ENCODE measurements at regions not wholly inside any gene's neighbourhood (a gene's known extent, or its start where the extent isn't known, plus 50 kb on each side); places are given as distances from the start of the nearest gene placed in this dataset.

- no peak for TF ChIP-seq CTCF (IDR thresholded peaks at IDR 0.05; ENCODE audit: insufficient read depth, low read depth, low read length)
- TF ChIP-seq EZH2 (IDR thresholded peaks at IDR 0.05; ENCODE audit: insufficient read depth, low read length): no peak
Measured at GRCh38 chr4:135338181-135338580, 1136.6 kb upstream of the PABPC4L start.

All from astrocyte (in vitro differentiated cells and primary cell).